ENCODE measurements at regions not wholly inside any gene's neighbourhood (a gene's known extent, or its start where the extent isn't known, plus 50 kb on each side); places are given as distances from the start of the nearest gene placed in this dataset.

GRCh38 chr12:87784350-87784749 is 244.9 kb downstream of the C12orf50 start:
- DNase-seq (ENCODE audit: low spot score), result no peak

- DNase-seq (ENCODE audit: low spot score), result no peak
Observed at GRCh38 chr12:87783467-87783866, 245.7 kb downstream of the C12orf50 start.

- DNase-seq (ENCODE audit: low spot score), result no peak
Observed at GRCh38 chr12:87782838-87783237, 246.4 kb downstream of the C12orf50 start.

GRCh38 chr12:87779858-87780498 is 249.2 kb downstream of the C12orf50 start:
- DNase-seq (ENCODE audit: low spot score), result no peak

GRCh38 chr12:87779016-87779415 is 250.2 kb downstream of the C12orf50 start:
- DNase-seq (ENCODE audit: low spot score), result no peak

GRCh38 chr12:87778065-87778464 is 251.1 kb downstream of the C12orf50 start:
- DNase-seq (ENCODE audit: low spot score), result no peak

- no peak for DNase-seq (ENCODE audit: low spot score)
Observed at GRCh38 chr12:87775784-87776183, 253.4 kb downstream of the C12orf50 start.

GRCh38 chr12:87775051-87775450 is 254.2 kb downstream of the C12orf50 start:
- no peak for DNase-seq (ENCODE audit: low spot score)

- no peak for DNase-seq (ENCODE audit: low spot score)
Observed at GRCh38 chr12:87772401-87772800, 256.8 kb downstream of the C12orf50 start.

- no peak for DNase-seq (ENCODE audit: low spot score)
Observed at GRCh38 chr12:87768501-87769287, 260.5 kb downstream of the C12orf50 start.

GRCh38 chr12:87766044-87766443 is 263.2 kb downstream of the C12orf50 start:
- DNase-seq (ENCODE audit: low spot score), result no peak

GRCh38 chr12:87760943-87761342 is 268.3 kb downstream of the C12orf50 start:
- no peak for DNase-seq (ENCODE audit: low spot score)

GRCh38 chr12:87758271-87758670 is 270.9 kb downstream of the C12orf50 start:
- no peak for DNase-seq (ENCODE audit: low spot score)

- DNase-seq (ENCODE audit: low spot score), result no peak
Observed at GRCh38 chr12:87756721-87757120, 272.5 kb downstream of the C12orf50 start.

- peak; percentile 12 for DNase-seq (ENCODE audit: low spot score)
Observed at GRCh38 chr12:87756111-87756510, 273.1 kb downstream of the C12orf50 start.

- DNase-seq (ENCODE audit: low spot score), result no peak
Observed at GRCh38 chr12:87728931-87729593, 300.1 kb downstream of the C12orf50 start.

- DNase-seq (ENCODE audit: low spot score), result no peak
Observed at GRCh38 chr12:87720967-87721366, 308.2 kb downstream of the C12orf50 start.

GRCh38 chr12:87704374-87704773 is 324.8 kb downstream of the C12orf50 start:
- DNase-seq (ENCODE audit: low spot score), result no peak

GRCh38 chr12:87690236-87690810 is 338.9 kb downstream of the C12orf50 start:
- DNase-seq (ENCODE audit: low spot score), result no peak

- no peak for DNase-seq (ENCODE audit: low spot score)
Observed at GRCh38 chr12:87689196-87689595, 340.0 kb downstream of the C12orf50 start.

- DNase-seq (ENCODE audit: low spot score), result no peak
Observed at GRCh38 chr12:87687362-87687761, 341.8 kb downstream of the C12orf50 start.

GRCh38 chr12:87685696-87686095 is 343.5 kb downstream of the C12orf50 start:
- no peak for DNase-seq (ENCODE audit: low spot score)

- no peak for DNase-seq (ENCODE audit: low spot score)
Observed at GRCh38 chr12:87679251-87679650, 349.9 kb downstream of the C12orf50 start.
